ENCODE measurements at regions not wholly inside any gene's neighbourhood (a gene's known extent, or its start where the extent isn't known, plus 50 kb on each side); places are given as distances from the start of the nearest gene placed in this dataset.

- TF ChIP-seq TCF4 (CRISPR knock-in tag; IDR thresholded peaks at IDR 0.05; ENCODE audit: borderline replicate concordance) (no peak), PPARA (CRISPR knock-in tag; IDR thresholded peaks at IDR 0.05; ENCODE audit: borderline replicate concordance) (no peak), ARNTL (CRISPR knock-in tag; IDR thresholded peaks at IDR 0.05; ENCODE audit: borderline replicate concordance, low read depth) (no peak), TSHZ2 (CRISPR knock-in tag; IDR thresholded peaks at IDR 0.05) (no peak), OSR1 (CRISPR knock-in tag; IDR thresholded peaks at IDR 0.05) (no peak)
- peak; percentile 34; the same call in 2 of the 3 replicates for ATAC-seq
Observed at GRCh38 chr5:110852053-110852452, 113.2 kb downstream of the SLC25A46 start.

- ATAC-seq: no peak
- TF ChIP-seq RARB (CRISPR knock-in tag; IDR thresholded peaks at IDR 0.05): no peak
- TF ChIP-seq CREB5 (CRISPR knock-in tag; IDR thresholded peaks at IDR 0.05; ENCODE audit: low read depth): no peak
- no peak for TF ChIP-seq ARNTL (CRISPR knock-in tag; IDR thresholded peaks at IDR 0.05; ENCODE audit: borderline replicate concordance, low read depth)
- no peak for TF ChIP-seq ESRRG (CRISPR knock-in tag; IDR thresholded peaks at IDR 0.05)
- TF ChIP-seq ISL1 (CRISPR knock-in tag; IDR thresholded peaks at IDR 0.05): no peak
- TF ChIP-seq TSHZ2 (CRISPR knock-in tag; IDR thresholded peaks at IDR 0.05): no peak
- no peak for TF ChIP-seq OSR1 (CRISPR knock-in tag; IDR thresholded peaks at IDR 0.05)
- TF ChIP-seq BACH2 (CRISPR knock-in tag; IDR thresholded peaks at IDR 0.05; ENCODE audit: borderline replicate concordance): no peak
- TF ChIP-seq TOX (CRISPR knock-in tag; IDR thresholded peaks at IDR 0.05; ENCODE audit: borderline replicate concordance): no peak
- no peak for TF ChIP-seq PATZ1 (CRISPR knock-in tag; IDR thresholded peaks at IDR 0.05; ENCODE audit: borderline replicate concordance)
- TF ChIP-seq ZC3H10 (CRISPR knock-in tag; IDR thresholded peaks at IDR 0.05): no peak
- TF ChIP-seq ZFP30 (CRISPR knock-in tag; IDR thresholded peaks at IDR 0.05): no peak
- no peak for TF ChIP-seq GLIS3 (CRISPR knock-in tag; IDR thresholded peaks at IDR 0.05)
- TF ChIP-seq PPARA (CRISPR knock-in tag; IDR thresholded peaks at IDR 0.05; ENCODE audit: borderline replicate concordance): no peak
- TF ChIP-seq ZNF565 (CRISPR knock-in tag; conservative IDR thresholded peaks at IDR 0.05; ENCODE audit: low read depth): no peak
Observed at GRCh38 chr5:110852541-110852940, 113.7 kb downstream of the SLC25A46 start.

GRCh38 chr5:110853267-110853666 lies 114.5 kb downstream of the SLC25A46 start:
- peak; percentile 87 for ATAC-seq
- TF ChIP-seq ZNF70 (CRISPR knock-in tag; IDR thresholded peaks at IDR 0.05) (no peak), ESRRG (CRISPR knock-in tag; IDR thresholded peaks at IDR 0.05) (no peak), TOX (CRISPR knock-in tag; IDR thresholded peaks at IDR 0.05; ENCODE audit: borderline replicate concordance) (no peak), ZFP3 (CRISPR knock-in tag; IDR thresholded peaks at IDR 0.05) (no peak), ZNF8 (CRISPR knock-in tag; IDR thresholded peaks at IDR 0.05) (no peak), SNAI2 (CRISPR knock-in tag; IDR thresholded peaks at IDR 0.05) (no peak), ISL1 (CRISPR knock-in tag; IDR thresholded peaks at IDR 0.05) (no peak), TSHZ2 (CRISPR knock-in tag; IDR thresholded peaks at IDR 0.05) (no peak), RARB (CRISPR knock-in tag; IDR thresholded peaks at IDR 0.05) (no peak), PPARA (CRISPR knock-in tag; IDR thresholded peaks at IDR 0.05; ENCODE audit: borderline replicate concordance) (no peak), CSRNP3 (CRISPR knock-in tag; IDR thresholded peaks at IDR 0.05) (no peak), TCF4 (CRISPR knock-in tag; IDR thresholded peaks at IDR 0.05; ENCODE audit: borderline replicate concordance) (no peak), PATZ1 (CRISPR knock-in tag; IDR thresholded peaks at IDR 0.05; ENCODE audit: borderline replicate concordance) (no peak), ARNTL (CRISPR knock-in tag; IDR thresholded peaks at IDR 0.05; ENCODE audit: borderline replicate concordance, low read depth) (no peak)

Measured in SK-N-SH treated with all-trans-retinoic acid at 6 μM for 48 hours (cell line).